ENCODE measurements at regions not wholly inside any gene's neighbourhood (a gene's known extent, or its start where the extent isn't known, plus 50 kb on each side); places are given as distances from the start of the nearest gene placed in this dataset.

DNA sequence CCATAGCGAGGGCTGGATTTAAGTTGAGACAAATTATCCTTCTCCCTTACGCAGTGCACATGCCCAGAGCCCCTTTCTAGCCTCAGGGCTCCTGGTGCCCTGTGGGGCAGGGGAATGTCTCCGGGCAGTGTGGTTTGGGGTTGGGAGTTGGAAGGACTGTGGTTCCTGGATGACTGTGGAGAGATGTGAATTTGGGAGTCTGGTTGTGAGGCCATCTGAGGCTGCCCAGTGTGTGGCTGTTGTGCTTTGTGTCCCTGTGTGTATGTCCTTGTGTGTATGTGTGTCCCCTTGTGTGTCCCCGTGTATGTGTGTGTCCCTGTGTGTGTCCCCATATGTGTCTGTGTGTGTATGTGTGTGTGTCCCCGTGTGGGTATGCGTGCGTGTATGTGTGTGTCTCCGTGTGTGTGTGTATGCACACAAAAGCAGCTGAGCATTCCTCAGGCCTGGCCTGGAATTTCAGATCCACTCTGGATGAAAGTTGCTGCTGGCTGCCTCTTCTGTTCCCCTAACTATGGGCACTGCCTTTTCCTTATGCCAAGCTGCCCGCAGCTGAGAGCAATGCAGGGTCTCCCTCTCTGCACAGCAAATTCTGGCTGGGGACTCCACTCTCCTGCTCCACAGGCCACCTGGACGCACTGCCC lies 65.4 kb downstream of the UBIAD1 start:
- no peaks in the 10 kb centered on the region for H3K9me2 ChIP-seq (replicated peaks; ENCODE audit: control insufficient read depth, low read length)
- H4K20me1 ChIP-seq (ENCODE audit: control insufficient read depth, insufficient read depth, low read depth, low read length): no peaks in the 10 kb centered on the region
- H3K27me3 ChIP-seq (ENCODE audit: control insufficient read depth, low read length): peaks cover 29% of the 10 kb centered on the region
- peaks cover 4% of the 10 kb centered on the region for H3K4me1 ChIP-seq (ENCODE audit: control insufficient read depth, low read length)
- H3K36me3 ChIP-seq (ENCODE audit: control insufficient read depth, low read length): no peaks in the 10 kb centered on the region
- no peaks in the 10 kb centered on the region for H3K79me2 ChIP-seq (ENCODE audit: control insufficient read depth, low read length)
- H3K9me3 ChIP-seq (ENCODE audit: control insufficient read depth, insufficient read depth, low read length): no peaks in the 10 kb centered on the region
- TF ChIP-seq, protein P1, sequence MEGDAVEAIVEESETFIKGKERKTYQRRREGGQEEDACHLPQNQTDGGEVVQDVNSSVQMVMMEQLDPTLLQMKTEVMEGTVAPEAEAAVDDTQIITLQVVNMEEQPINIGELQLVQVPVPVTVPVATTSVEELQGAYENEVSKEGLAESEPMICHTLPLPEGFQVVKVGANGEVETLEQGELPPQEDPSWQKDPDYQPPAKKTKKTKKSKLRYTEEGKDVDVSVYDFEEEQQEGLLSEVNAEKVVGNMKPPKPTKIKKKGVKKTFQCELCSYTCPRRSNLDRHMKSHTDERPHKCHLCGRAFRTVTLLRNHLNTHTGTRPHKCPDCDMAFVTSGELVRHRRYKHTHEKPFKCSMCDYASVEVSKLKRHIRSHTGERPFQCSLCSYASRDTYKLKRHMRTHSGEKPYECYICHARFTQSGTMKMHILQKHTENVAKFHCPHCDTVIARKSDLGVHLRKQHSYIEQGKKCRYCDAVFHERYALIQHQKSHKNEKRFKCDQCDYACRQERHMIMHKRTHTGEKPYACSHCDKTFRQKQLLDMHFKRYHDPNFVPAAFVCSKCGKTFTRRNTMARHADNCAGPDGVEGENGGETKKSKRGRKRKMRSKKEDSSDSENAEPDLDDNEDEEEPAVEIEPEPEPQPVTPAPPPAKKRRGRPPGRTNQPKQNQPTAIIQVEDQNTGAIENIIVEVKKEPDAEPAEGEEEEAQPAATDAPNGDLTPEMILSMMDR (IDR thresholded peaks at IDR 0.05; ENCODE audit: low read depth, low read length, poor library complexity, severe bottlenecking): no peak
- TF ChIP-seq EZH2phosphoT487 (IDR thresholded peaks at IDR 0.05; ENCODE audit: borderline replicate concordance, low read length): no peak
- no peak overlapping the region for H3K27ac ChIP-seq (ENCODE audit: low read depth, low read length)
- H3K4me2 ChIP-seq (ENCODE audit: low read length): no peak overlapping the region
- H3F3A ChIP-seq (ENCODE audit: control insufficient read depth, insufficient read depth): no peaks in the 10 kb centered on the region
- no peak overlapping the region for H3K4me3 ChIP-seq (ENCODE audit: low read length)

DNA sequence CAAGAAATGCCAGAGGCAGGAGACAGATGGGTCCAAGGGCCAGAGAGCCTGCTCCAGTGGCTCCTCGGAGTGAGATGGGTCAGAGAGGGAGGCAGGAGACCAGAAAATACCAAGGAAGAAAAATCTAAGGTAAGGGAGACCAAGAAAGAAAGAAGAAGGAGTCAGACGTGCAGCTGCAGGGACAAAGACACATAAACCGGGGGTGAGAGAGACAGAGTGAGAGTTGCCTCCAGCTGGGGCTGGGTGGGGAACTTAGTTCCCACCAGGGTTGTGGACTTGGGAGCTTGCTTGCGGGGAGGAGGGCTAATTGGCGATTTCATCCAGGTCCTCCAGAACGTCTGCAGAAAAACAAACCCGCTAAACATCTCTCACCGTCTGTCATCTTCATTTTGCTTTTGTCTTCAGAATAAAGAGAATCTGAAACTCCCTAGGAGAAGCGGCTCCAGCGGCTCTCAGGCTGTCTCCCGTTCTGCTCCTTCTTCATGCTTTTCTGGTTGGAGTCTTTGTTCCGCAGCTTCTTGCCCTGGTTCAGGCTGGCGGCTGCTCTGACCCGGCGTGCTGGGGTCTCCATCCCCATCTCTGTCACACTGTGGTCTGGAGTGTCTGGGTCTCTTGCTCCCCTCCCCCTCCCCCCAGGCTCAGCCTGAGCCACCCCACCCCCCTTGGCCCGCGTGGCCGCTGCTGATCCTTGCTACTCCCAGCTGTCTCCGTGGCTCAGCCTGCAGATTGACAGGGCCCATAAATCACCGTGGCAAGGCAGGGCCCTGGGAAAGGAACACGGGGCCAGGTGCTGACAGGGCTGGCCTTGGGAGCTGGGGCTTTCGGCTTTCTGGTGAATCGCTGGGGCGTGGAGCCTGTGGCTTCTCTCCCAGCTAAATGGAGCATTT lies 66.6 kb downstream of the UBIAD1 start:
- Histone ChIP-seq H3K27me3 (ENCODE audit: control insufficient read depth, low read length) (peaks cover 33% of the 10 kb centered on the region), H3K4me3 (ENCODE audit: low read length) (no peak overlapping the region), H3F3A (ENCODE audit: control insufficient read depth, insufficient read depth) (no peaks in the 10 kb centered on the region), H4K20me1 (ENCODE audit: control insufficient read depth, insufficient read depth, low read depth, low read length) (no peaks in the 10 kb centered on the region), H3K9me3 (ENCODE audit: control insufficient read depth, insufficient read depth, low read length) (no peaks in the 10 kb centered on the region), H3K79me2 (ENCODE audit: control insufficient read depth, low read length) (no peaks in the 10 kb centered on the region), H3K4me2 (ENCODE audit: low read length) (no peak overlapping the region), H3K9me2 (replicated peaks; ENCODE audit: control insufficient read depth, low read length) (no peaks in the 10 kb centered on the region), H3K4me1 (ENCODE audit: control insufficient read depth, low read length) (peaks cover 4% of the 10 kb centered on the region), H3K36me3 (ENCODE audit: control insufficient read depth, low read length) (no peaks in the 10 kb centered on the region), H3K27ac (ENCODE audit: low read depth, low read length) (no peak overlapping the region)
- TF ChIP-seq EZH2phosphoT487 (IDR thresholded peaks at IDR 0.05; ENCODE audit: borderline replicate concordance, low read length): no peak
- TF ChIP-seq, protein P1 (IDR thresholded peaks at IDR 0.05; ENCODE audit: low read depth, low read length, poor library complexity, severe bottlenecking): no peak

DNA sequence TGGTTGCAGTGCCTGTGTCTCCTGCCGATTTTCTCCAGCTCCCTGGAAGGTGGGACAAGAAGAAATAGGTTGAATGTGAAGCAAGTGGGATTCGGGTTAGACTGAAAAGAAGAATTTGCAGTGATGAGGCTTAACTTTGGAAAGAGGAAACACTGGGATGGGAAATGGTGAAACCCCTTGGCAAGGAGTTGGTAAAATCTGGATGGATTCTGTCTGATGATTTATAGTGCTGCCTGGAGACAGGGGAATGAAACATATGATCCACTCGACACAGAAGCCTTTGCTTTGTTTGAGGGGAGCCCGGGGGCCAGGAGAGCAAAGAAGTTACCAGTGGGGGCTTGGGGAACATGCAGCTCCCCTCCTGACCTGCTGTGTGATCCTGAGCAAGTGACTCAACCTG lies 67.2 kb downstream of the UBIAD1 start:
- no peak overlapping the region for H3K27ac ChIP-seq (ENCODE audit: low read depth, low read length)
- no peak overlapping the region for H3K4me3 ChIP-seq (ENCODE audit: low read length)
- H3F3A ChIP-seq (ENCODE audit: control insufficient read depth, insufficient read depth): no peaks in the 10 kb centered on the region
- H3K36me3 ChIP-seq (ENCODE audit: control insufficient read depth, low read length): no peaks in the 10 kb centered on the region
- peaks cover 4% of the 10 kb centered on the region for H3K4me1 ChIP-seq (ENCODE audit: control insufficient read depth, low read length)
- H3K27me3 ChIP-seq (ENCODE audit: control insufficient read depth, low read length): peaks cover 36% of the 10 kb centered on the region
- TF ChIP-seq, protein P1 (IDR thresholded peaks at IDR 0.05; ENCODE audit: low read depth, low read length, poor library complexity, severe bottlenecking): no peak
- TF ChIP-seq EZH2phosphoT487 (IDR thresholded peaks at IDR 0.05; ENCODE audit: borderline replicate concordance, low read length): no peak
- H3K4me2 ChIP-seq (ENCODE audit: low read length): no peak overlapping the region
- H3K9me2 ChIP-seq (replicated peaks; ENCODE audit: control insufficient read depth, low read length): no peaks in the 10 kb centered on the region
- H3K79me2 ChIP-seq (ENCODE audit: control insufficient read depth, low read length): no peaks in the 10 kb centered on the region
- no peaks in the 10 kb centered on the region for H4K20me1 ChIP-seq (ENCODE audit: control insufficient read depth, insufficient read depth, low read depth, low read length)
- H3K9me3 ChIP-seq (ENCODE audit: control insufficient read depth, insufficient read depth, low read length): no peaks in the 10 kb centered on the region

Measured in DOHH2 (cell line).